HG03460 (cell line): ENCODE measurements at regions not wholly inside any gene's neighbourhood (a gene's known extent, or its start where the extent isn't known, plus 50 kb on each side); places are given as distances from the start of the nearest gene placed in this dataset.
"Not testable (repeated sequence)": the region's sequence is repeated elsewhere in the genome, so short reads cannot be mapped to it uniquely, and the experiment has no call there.

ENCODE experiments used
- ATAC-seq: cut with Tn5 transposase; IDR thresholded peaks from one replicate; pipeline ENCODE4 v1.9.1; 2021; ENCODE audit not compliant: unreplicated experiment

DNA sequence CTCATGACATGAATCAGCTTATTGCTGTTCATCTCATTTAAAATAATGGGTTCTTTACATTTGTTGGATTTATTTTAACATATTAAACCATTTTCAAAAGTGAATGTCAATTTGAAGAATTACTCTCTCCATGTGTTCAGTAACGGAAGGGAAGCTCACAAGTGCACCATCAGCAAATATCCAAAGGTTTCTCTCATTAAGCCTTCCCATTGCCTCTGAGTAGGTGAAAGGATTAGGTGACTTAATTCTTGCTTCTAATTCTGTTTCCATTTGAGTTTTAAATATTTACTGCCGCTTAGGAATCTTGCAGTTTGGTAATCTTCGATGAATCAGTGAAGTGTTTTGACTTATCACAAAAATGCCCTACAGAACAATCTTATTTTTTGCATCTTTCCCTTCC lies 145.1 kb upstream of the NYAP2 start:
- ATAC-seq: no peak

- ATAC-seq: no peak
These were observed 154.6 kb upstream of the NYAP2 start for GRCh38 chr2:225244933-225245332.

DNA sequence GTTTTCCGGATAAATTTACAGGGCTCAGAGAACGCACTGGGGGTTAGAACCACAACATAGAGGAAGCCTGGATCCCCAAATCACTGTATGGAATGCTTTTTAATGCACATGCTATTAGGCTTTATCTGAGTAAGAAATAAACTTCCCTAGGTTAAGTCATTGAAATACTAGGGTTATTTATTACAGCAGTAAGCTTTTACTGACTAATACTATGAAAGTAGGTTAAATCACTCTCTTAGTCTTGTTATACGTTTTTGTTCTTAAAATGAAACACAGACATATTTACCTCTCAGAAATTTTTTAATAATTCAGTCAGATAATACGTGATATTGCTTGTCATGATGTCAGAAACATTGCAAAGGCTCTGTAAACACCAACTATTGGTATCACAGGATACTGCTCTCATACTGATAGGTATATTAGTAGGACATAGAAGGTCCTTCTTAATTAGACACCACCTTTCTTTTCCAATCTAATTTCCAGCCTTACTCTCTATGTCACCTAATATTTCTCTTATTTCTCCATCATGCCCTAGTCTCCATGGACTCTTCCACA lies 162.7 kb upstream of the NYAP2 start:
- no peak for ATAC-seq

DNA sequence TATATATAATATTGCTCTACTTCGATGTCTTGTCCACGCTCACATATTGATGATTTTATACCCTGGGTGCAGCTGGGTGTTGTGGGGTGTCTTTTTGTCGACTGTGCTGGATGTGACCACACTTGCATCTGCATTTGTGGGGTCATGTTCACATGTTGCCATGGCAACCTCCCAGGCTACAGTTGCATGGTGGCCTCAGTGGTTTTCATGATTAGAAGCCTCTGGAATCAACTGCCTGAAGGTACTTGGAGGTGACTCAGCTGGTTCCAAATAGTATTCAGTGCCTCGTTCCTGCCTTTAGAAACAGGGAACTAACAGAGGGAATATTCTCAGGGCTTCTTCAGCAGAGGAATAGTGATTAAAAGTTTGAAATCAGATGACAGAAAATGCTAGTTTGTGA lies 166.3 kb upstream of the NYAP2 start:
- ATAC-seq: no peak

GRCh38 chr2:225231900-225232299 lies 167.6 kb upstream of the NYAP2 start:
- ATAC-seq: no peak

DNA sequence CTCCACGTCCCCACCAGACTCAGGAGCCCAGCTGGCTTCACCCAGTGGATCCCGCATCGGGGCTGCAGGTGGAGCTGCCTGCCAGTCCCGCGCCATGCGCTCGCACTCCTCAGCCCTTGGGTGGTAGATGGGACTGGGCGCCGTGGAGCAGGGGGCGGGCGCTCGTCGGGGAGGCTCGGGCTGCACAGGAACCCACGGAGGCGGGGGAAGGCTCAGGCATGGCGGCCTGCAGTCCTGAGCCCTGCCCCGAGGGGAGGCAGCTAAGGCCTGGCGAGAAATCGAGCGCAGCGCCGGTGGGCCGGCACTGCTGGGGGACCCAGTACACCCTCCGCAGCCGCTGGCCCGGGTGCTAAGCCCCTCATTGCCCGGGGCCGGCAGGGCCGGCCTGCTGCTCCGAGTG lies 170.2 kb upstream of the NYAP2 start:
- ATAC-seq: not testable (repeated sequence)

DNA sequence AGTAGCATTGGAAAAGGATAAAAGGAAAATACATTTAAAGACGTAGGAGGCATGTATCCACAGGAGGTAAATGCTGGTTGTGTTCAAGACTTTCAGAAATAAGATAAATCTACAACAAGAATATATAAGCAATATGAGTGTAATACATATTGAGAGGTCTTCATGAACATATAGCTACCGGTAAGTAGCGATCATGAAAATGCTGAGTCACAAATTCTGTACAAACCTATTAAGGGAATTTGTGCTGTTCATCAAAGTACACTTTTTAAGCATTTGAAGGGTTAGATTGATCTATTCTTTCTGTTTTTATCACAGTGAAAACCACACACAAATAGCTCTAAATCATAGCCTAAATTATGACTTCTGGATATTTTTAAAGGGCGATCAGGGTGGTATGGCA lies 173.1 kb upstream of the NYAP2 start:
- no peak for ATAC-seq

GRCh38 chr2:225223301-225223700 lies 176.2 kb upstream of the NYAP2 start:
- no peak for ATAC-seq

DNA sequence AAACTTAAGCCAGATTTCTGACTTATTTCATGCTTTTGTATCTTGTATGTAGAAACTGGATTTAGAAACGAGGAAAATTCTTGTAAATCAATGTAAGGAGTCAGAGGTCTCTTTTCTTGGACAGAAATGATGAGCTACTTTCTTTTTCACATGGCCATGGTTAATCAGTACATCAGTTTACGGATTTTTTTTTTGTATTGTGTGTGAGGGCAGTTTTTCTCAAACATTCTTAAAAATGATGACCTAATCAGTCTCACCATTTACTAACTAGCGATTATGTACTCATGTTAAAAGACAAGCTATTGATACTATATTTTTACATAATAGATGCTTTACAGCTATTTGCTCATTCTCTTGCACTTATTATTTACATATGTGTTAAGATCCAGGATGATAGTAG lies 165.2 kb upstream of the DOCK10 start:
- no peak for ATAC-seq

- ATAC-seq: no peak
These were observed 164.8 kb upstream of the DOCK10 start for GRCh38 chr2:225207043-225207442.

DNA sequence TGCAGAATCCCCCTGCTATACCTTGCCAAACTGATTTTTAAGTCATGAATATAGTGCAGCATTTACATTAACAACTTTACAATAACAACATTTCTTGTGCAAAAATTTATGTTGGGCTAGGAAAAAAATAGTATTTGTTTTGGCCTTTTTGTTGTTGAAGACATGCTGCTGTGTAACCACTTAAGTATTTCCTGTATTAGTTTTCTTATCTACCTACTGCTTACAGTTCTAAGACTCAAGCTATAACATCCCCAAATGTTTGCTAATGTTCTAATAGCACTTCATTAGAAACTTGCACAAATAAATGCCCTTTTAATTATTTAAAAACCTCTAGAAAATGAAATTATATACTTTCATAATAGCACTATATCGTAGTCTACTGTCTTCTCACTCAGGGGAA lies 154.3 kb upstream of the DOCK10 start:
- ATAC-seq: no peak

DNA sequence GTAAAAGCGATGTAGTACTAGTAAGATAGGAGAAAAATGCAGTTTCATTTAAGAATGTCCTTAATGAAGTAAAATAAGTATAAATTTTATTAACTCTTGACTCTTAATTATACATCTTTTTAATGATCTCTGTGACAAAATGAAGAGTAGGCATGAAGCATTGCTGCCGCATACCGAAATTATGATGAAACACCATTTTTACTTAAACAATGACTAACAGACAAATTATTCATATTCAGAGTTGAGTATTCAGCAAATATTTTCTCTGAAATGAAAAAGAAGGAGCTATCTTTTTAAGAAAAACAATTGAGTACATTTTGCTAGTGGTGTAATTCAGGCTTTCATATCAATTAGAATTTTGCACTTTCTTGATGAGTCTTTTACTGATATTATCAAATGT lies 150.6 kb upstream of the DOCK10 start:
- no peak for ATAC-seq

GRCh38 chr2:225190987-225191386 lies 148.7 kb upstream of the DOCK10 start:
- ATAC-seq: no peak

DNA sequence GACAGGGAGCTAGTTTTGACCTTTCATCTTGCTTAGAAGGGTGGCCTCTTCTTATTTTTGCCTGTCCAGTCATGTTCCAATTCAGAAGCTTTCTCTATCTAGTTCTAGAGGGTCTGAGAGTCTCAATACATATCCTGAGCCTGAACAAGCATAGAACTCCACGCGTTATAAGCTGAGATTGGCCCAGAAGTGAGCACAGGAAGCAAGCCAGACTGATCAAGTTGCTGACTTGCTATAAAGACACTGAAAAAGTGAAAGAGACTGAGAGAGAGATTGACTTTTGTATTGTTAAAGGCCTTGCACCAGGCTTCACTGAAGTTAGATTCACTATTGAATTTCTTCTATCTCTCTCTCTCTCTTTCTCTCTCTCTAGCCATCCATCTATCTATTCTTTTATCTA lies 142.7 kb upstream of the DOCK10 start:
- no peak for ATAC-seq

DNA sequence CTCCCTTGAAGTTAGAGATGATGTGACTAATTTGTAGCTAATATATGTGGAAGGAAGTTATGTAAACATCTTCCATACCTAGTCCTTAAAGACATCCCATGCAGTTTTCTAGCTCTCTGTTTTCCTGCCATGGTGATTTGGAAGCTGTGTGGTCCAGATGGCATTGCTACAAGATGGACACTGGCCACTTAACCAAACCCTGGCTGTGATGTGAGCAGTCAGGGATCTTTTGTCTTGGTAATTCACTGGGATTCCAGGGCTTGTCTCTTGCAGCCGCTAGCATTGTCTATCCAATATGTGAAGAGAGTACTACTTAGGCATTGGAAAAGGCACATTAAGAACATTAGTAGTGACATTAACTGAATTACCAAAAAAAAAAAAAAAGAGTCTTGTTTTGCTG lies 139.9 kb upstream of the DOCK10 start:
- no peak for ATAC-seq

DNA sequence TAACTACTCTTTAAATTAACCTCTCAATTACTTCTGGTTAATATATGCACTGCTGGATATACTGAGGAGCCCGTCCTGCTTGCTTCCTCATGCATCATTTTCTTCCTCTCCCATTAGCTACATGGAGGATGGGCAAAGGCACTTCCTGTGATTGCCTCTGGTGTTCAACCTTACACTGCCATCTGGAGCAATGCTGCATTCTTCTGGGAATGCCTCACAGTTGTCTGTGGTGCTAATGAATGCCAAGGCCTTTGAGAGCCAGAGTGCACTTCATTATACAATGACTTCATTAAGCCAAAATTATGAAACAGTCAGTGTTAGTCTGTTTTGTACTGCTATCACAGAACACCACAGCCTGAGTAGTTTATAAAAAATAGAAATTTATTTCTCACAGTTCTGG lies 134.8 kb upstream of the DOCK10 start:
- ATAC-seq: no peak

DNA sequence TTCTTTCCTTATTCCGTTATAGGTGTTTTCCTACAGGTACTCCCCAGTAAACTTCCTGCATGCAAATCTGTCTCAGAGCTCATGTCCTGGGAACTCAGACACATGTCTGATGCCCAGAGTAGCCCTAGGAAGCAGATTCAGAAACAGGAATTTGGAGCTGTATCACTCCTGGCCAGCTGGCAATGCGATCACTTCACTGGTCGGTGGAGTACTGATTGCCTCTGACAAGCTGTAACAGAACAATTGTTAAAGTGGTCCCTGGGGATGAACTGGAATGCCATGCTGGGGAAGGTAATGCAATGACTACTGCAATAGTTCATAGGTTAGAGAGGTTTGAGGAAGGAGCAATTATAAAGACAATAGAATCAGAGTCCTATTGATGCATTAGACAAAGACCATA lies 131.6 kb upstream of the DOCK10 start:
- ATAC-seq: no peak

GRCh38 chr2:225171350-225171749 lies 129.1 kb upstream of the DOCK10 start:
- ATAC-seq: no peak

- no peak for ATAC-seq
These were observed 127.9 kb upstream of the DOCK10 start for GRCh38 chr2:225170162-225170561.

- ATAC-seq: no peak
These were observed 127.1 kb upstream of the DOCK10 start for GRCh38 chr2:225169396-225169795.

DNA sequence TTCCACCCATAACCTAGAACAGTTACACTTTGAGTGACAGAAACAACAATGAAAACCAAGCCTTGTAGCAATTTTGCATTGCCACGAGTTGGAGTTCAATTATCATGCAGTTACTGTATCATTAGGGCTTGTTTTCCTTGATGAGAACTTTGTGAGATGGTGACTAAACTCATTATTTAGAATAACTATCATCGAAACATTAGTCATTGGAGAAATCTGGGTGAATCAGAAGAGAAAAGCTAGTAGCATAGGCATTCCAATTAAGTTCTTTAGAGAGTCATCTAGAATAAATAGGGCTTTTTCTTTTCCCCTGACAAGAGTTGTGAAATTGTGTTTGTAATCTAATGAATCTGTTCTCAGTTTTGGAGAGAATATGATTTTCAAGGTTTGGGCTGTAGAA lies 122.8 kb upstream of the DOCK10 start:
- no peak for ATAC-seq

DNA sequence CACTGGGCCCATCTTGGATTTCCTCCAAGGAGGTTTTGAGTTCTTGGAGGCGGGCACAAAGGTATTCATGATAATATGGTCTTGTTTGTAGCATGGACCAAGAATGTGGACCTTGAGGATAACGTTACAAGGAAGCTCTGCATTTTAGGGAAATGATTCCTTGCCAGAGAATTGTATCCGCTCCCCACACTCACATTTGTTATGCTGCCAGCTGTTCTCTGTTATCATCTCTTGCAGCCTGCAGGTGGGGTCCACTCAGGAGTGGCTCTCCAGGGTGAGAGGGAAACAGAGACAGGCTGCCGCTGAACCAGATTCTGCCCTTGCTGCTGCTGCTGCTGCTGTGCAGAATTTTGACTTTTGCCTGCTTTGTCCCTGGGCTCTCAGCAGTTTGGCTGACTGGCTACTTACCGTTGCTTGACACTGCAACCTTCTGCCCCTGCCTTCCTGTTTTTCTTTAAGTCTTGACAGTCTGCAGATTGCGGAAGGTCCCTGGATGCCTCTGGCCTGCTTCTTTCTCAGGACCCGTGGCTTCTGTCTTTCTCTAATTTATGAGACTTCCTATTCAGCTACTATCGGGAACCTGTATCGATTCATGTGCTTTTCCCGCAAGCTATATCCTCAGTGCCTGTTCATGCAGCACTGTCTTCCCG lies 122.3 kb upstream of the DOCK10 start:
- ATAC-seq: no peak

DNA sequence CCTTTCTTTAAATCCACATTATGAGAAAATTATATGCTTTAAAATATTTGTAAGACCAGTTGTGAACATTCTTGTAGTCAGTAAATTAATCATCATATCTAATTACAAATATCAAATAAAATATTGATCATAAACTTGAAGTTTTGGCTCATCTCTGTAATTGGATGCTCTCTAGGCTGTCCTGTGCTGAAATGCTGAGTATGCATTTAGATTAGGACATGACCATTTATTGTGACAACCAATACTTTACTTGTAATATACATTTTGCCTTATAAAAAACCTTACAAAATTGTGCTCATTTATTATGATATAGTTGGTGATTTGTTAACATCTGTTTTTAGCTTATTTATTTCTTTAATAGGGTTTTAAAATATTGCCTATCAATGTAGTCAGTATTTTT lies 116.1 kb upstream of the DOCK10 start:
- no peak for ATAC-seq
